Thyroid gland (tissue), 4 donors: ENCODE measurements at regions not wholly inside any gene's neighbourhood (a gene's known extent, or its start where the extent isn't known, plus 50 kb on each side); places are given as distances from the start of the nearest gene placed in this dataset.

ENCODE experiments used
- POLR2A ChIP-seq, 2 donors: fragments of 450-650 bp; IDR thresholded peaks; one replicate each; pipeline ENCODE4 v1.6.1; 2017; ENCODE audit warnings: antibody characterized with exemption in 2 of 2, mild to moderate bottlenecking in 2 of 2, moderate library complexity in 1 of 2
- TF ChIP-seq, protein P1 (sequence below), 6 experiments: fragments of 200-600 bp in 3 of 6; fragments of 450-650 bp in 3 of 6; sonication (generic) in 3 of 6; IDR thresholded peaks; one replicate each; pipeline ENCODE4 v1.5.1; 2016 to 2019; ENCODE audit warnings: antibody characterized with exemption in 6 of 6, mild to moderate bottlenecking in 2 of 6, inconsistent platforms in 1 of 6, moderate library complexity in 1 of 6

DNA sequence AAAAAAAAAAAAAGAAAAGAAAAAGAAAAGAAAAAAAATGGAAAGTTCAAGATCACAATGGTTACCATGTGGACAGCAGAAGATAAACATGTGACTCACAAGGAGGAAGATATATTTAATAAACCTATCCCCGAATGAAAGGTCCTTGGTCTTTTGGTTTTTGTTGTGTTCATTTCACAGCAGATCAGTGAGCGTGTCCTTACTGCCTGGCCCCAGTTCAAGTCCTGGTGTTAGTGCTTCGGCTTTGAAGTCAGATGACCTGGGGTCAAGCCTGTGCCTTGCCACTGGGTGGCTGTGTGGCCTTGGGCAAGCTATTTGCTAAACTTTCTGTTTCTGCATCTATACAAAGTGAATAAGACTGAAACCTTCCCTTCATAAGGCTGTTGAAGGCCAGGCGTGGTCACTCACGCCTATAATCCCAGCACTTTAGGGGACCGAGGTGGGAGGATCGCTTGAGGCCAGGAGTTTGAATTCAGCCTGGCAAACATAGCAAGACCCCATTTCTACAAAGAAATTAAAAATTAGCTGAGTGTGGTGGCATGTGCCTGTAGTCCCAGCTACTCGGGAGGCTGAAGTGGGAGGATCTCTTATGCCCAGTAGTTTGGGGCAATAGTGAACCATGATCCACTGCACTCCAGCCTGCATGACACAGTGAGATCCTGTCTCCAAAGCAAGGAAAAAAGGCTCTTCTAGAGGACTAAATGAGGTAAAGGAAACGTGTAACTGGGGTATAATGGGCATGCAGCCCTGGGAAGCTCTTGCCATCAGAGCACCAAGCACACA, 94.5 kb upstream of the SPATA31D4 start:
- TF ChIP-seq, protein P1, sequence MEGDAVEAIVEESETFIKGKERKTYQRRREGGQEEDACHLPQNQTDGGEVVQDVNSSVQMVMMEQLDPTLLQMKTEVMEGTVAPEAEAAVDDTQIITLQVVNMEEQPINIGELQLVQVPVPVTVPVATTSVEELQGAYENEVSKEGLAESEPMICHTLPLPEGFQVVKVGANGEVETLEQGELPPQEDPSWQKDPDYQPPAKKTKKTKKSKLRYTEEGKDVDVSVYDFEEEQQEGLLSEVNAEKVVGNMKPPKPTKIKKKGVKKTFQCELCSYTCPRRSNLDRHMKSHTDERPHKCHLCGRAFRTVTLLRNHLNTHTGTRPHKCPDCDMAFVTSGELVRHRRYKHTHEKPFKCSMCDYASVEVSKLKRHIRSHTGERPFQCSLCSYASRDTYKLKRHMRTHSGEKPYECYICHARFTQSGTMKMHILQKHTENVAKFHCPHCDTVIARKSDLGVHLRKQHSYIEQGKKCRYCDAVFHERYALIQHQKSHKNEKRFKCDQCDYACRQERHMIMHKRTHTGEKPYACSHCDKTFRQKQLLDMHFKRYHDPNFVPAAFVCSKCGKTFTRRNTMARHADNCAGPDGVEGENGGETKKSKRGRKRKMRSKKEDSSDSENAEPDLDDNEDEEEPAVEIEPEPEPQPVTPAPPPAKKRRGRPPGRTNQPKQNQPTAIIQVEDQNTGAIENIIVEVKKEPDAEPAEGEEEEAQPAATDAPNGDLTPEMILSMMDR (IDR thresholded peaks at IDR 0.05) = no peak
- TF ChIP-seq POLR2A (IDR thresholded peaks at IDR 0.05) = no peak
